GM12872 (cell line): ENCODE measurements at regions not wholly inside any gene's neighbourhood (a gene's known extent, or its start where the extent isn't known, plus 50 kb on each side); places are given as distances from the start of the nearest gene placed in this dataset.

Experiments used
- CTCF ChIP-seq: IDR thresholded peaks from 3 replicates; pipeline ENCODE4 v1.5.1; 2011; ENCODE audit warnings: low read depth, mild to moderate bottlenecking, low read length, moderate library complexity; ENCODE audit not compliant: insufficient read depth

GRCh38 chr3:109918740-109919139, 581.4 kb upstream of the DPPA4 start:
- no peak for TF ChIP-seq CTCF

- TF ChIP-seq CTCF = no peak
These were observed 583.4 kb upstream of the DPPA4 start for GRCh38 chr3:109920749-109921148.

GRCh38 chr3:109921509-109921908, 584.2 kb upstream of the DPPA4 start:
- TF ChIP-seq CTCF = no peak

- no peak for TF ChIP-seq CTCF
These were observed 585.5 kb upstream of the DPPA4 start for GRCh38 chr3:109922856-109923255.

DNA sequence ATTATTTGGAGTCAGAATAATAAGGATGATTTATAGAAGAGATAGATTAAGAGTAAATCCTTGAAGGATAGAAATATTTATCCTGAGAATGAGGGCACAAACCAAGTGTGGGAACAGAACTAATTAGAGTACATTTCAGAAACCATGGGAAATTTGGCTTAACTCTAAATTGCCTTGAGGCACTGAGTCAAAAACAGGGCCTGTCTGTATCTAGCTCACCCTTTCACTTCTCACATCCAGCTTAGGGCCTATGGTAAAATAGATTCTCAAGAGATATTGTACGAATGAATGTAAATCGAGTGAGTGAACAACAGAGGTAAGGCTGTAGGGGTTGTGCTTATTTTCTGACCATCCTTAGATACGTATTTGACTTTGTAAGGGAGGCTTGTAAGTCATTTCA, 586.1 kb upstream of the DPPA4 start:
- TF ChIP-seq CTCF = no peak

DNA sequence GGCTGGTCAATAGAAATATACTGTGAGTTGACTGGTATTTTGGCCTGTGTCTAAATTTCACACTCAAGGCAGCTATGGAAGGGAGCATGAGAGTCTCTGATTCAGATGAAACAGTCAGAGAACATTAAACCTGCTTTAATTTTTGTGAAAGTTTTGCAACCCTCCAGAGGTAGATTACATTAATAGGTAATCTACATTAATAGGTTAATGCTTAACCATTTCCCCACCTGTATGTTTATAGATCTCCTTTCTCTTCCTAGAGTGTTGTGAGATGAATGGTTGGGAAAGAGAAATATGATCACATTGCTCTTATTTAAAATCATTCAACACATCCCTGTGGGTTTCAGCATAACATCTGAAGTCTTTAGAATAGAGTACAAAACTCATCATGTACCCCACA, 586.9 kb upstream of the DPPA4 start:
- TF ChIP-seq CTCF = no peak

DNA sequence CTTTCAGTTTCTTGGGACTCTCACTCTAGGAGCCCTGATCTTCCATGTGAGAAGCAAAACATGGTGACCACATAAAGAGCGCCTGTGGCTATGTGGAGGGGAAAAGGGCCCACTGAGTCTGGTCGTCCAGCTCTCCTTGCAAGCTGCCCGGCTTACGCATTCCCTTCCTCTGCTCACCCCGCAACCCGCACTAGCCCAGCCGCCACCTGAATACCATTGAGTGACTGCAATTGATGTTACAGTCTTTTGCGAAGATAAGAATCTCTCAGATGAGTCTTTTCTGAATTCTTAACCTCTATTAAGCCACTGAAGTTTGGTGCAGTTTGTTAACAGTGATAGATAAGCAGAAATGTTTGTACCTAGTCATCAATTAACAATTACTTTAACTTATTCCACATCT, 589.0 kb upstream of the DPPA4 start:
- TF ChIP-seq CTCF = no peak

DNA sequence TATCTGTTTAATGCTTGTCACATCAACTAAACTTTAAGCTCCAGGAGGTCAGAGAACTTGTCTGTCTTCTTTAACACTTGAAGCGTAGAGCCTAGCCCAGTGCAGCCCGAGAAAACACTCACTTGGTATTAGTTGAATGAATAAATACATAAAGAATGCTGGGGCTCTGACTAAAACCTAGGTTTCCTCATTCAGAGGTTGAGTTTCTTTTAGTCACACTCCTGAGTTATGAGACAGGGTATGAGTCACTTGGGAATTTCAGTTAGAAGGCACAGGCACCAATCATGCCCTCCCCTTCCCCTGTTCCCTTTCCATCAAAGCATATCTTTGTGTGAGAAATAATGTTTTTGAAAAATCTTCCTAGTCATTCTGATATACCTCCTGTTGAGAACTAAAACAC, 589.8 kb upstream of the DPPA4 start:
- no peak for TF ChIP-seq CTCF
